ENCODE measurements at regions not wholly inside any gene's neighbourhood (a gene's known extent, or its start where the extent isn't known, plus 50 kb on each side); places are given as distances from the start of the nearest gene placed in this dataset.

- no peak overlapping the region for H3K4me2 ChIP-seq
- no peaks in the 10 kb centered on the region for H3K4me1 ChIP-seq (replicated peaks; ENCODE audit: insufficient read depth)
- H3K79me2 ChIP-seq (ENCODE audit: low read depth) = no peaks in the 10 kb centered on the region
- no peak overlapping the region for H3K27ac ChIP-seq
- no peaks in the 10 kb centered on the region for H3K9me3 ChIP-seq (ENCODE audit: insufficient read depth, low read depth)
- H3K36me3 ChIP-seq (ENCODE audit: low read depth) = no peaks in the 10 kb centered on the region
- no peak overlapping the region for H3K4me3 ChIP-seq
- ChIA-PET POLR2A (ENCODE audit: unreplicated experiment) (no interaction called here), CTCF (no interaction called here)
- no peak overlapping the region for H2AFZ ChIP-seq
- TF ChIP-seq EZH2 (IDR thresholded peaks at IDR 0.05; ENCODE audit: low read depth) = no peak
- TF ChIP-seq, protein P1, sequence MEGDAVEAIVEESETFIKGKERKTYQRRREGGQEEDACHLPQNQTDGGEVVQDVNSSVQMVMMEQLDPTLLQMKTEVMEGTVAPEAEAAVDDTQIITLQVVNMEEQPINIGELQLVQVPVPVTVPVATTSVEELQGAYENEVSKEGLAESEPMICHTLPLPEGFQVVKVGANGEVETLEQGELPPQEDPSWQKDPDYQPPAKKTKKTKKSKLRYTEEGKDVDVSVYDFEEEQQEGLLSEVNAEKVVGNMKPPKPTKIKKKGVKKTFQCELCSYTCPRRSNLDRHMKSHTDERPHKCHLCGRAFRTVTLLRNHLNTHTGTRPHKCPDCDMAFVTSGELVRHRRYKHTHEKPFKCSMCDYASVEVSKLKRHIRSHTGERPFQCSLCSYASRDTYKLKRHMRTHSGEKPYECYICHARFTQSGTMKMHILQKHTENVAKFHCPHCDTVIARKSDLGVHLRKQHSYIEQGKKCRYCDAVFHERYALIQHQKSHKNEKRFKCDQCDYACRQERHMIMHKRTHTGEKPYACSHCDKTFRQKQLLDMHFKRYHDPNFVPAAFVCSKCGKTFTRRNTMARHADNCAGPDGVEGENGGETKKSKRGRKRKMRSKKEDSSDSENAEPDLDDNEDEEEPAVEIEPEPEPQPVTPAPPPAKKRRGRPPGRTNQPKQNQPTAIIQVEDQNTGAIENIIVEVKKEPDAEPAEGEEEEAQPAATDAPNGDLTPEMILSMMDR (conservative IDR thresholded peaks at IDR 0.05) = no peak
- no peaks in the 10 kb centered on the region for H3F3A ChIP-seq (ENCODE audit: insufficient read depth, low read depth)
- no TSS peak for BruUV-seq (replicated peaks)
- H3K9me2 ChIP-seq (ENCODE audit: insufficient read depth) = no peaks in the 10 kb centered on the region
- H4K20me1 ChIP-seq (ENCODE audit: insufficient read depth) = no peaks in the 10 kb centered on the region
- peaks cover 4% of the 10 kb centered on the region; the same call in 1 of the 2 replicates for H3K27me3 ChIP-seq (ENCODE audit: insufficient read depth, low read depth)
- DNase-seq = no peak
- intact Hi-C loops (cut with micrococcal nuclease; ENCODE audit: unreplicated experiment) = no loop called here
Measured at GRCh38 chr1:232891071-232891470, 59.3 kb upstream of the NTPCR start.

- Histone ChIP-seq H3K9me3 (ENCODE audit: insufficient read depth, low read depth) (no peaks in the 10 kb centered on the region), H3K36me3 (ENCODE audit: low read depth) (no peaks in the 10 kb centered on the region), H3K4me2 (no peak overlapping the region), H3K4me3 (no peak overlapping the region), H3K9me2 (ENCODE audit: insufficient read depth) (no peaks in the 10 kb centered on the region), H3K27ac (no peak overlapping the region), H3K27me3 (ENCODE audit: insufficient read depth, low read depth) (peaks cover 4% of the 10 kb centered on the region; the same call in 1 of the 2 replicates), H2AFZ (no peak overlapping the region), H3F3A (ENCODE audit: insufficient read depth, low read depth) (no peaks in the 10 kb centered on the region), H3K4me1 (replicated peaks; ENCODE audit: insufficient read depth) (no peaks in the 10 kb centered on the region), H3K79me2 (ENCODE audit: low read depth) (no peaks in the 10 kb centered on the region), H4K20me1 (ENCODE audit: insufficient read depth) (no peaks in the 10 kb centered on the region)
- ChIA-PET CTCF (no interaction called here), POLR2A (ENCODE audit: unreplicated experiment) (no interaction called here)
- TF ChIP-seq, protein P1 (conservative IDR thresholded peaks at IDR 0.05) = no peak
- no peak for TF ChIP-seq EZH2 (IDR thresholded peaks at IDR 0.05; ENCODE audit: low read depth)
- no TSS peak for BruUV-seq (replicated peaks)
- no peak for DNase-seq
- intact Hi-C loops (cut with micrococcal nuclease; ENCODE audit: unreplicated experiment) = no loop called here
Measured at GRCh38 chr1:232891656-232892317, 58.6 kb upstream of the NTPCR start.

- peaks cover 6% of the 10 kb centered on the region; the same call in 1 of the 2 replicates for H3K27me3 ChIP-seq (ENCODE audit: insufficient read depth, low read depth)
- H2AFZ ChIP-seq = no peak overlapping the region
- H3K4me3 ChIP-seq = no peak overlapping the region
- H3F3A ChIP-seq (ENCODE audit: insufficient read depth, low read depth) = no peaks in the 10 kb centered on the region
- no peak overlapping the region for H3K27ac ChIP-seq
- no peaks in the 10 kb centered on the region for H3K36me3 ChIP-seq (ENCODE audit: low read depth)
- H3K4me2 ChIP-seq = no peak overlapping the region
- ChIA-PET CTCF (no interaction called here), POLR2A (ENCODE audit: unreplicated experiment) (no interaction called here)
- no peaks in the 10 kb centered on the region for H4K20me1 ChIP-seq (ENCODE audit: insufficient read depth)
- no TSS peak for BruUV-seq (replicated peaks)
- no peaks in the 10 kb centered on the region for H3K9me3 ChIP-seq (ENCODE audit: insufficient read depth, low read depth)
- DNase-seq = no peak
- TF ChIP-seq EZH2 (IDR thresholded peaks at IDR 0.05; ENCODE audit: low read depth) = no peak
- TF ChIP-seq, protein P1 (conservative IDR thresholded peaks at IDR 0.05) = no peak
- no peaks in the 10 kb centered on the region for H3K9me2 ChIP-seq (ENCODE audit: insufficient read depth)
- H3K79me2 ChIP-seq (ENCODE audit: low read depth) = no peaks in the 10 kb centered on the region
- no peaks in the 10 kb centered on the region for H3K4me1 ChIP-seq (replicated peaks; ENCODE audit: insufficient read depth)
- intact Hi-C loops (cut with micrococcal nuclease; ENCODE audit: unreplicated experiment) = no loop called here
Measured at GRCh38 chr1:232893481-232894313, 56.7 kb upstream of the NTPCR start.
